ENCODE measurements at regions not wholly inside any gene's neighbourhood (a gene's known extent, or its start where the extent isn't known, plus 50 kb on each side); places are given as distances from the start of the nearest gene placed in this dataset.

DNA sequence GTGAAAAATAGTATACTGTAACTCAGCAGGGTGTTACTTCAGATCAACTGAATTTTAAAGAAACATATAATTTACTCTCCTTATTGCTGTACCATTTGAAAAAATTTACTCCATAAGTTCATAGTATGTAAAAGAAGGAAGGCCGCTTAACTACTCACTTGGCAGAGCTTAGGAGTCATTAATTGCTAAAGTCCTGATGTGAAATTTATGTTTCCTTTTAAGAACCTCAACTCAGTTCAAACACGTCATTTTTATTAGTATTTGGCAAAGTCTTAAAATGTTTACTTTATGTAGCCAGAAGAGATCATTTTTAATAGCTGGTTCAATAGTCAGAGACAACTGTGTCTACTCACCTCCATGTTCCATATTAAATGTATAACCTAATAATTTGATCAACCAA, 268.6 kb downstream of the CDH10 start:
- no peak for DNase-seq (ENCODE audit: low spot score)

DNA sequence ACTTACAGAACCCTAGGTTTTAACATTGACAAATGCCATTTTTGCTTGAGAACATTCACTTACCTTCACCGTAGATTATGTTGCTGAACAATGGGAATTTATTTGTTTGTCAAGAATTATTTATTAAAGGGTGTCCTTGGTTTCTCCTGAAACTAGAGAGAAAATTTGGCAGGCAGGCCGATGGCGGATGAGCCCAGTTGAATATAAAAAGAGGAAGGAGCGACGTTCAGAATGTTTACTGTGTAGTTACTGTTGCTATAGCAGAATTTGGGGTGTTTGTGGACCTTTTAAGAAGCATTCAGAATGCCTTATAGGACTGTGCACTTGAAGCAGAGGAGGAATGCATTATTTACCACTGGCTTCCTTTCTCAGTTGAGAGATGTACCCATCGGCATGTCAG, 268.2 kb downstream of the CDH10 start:
- DNase-seq (ENCODE audit: low spot score), result no peak

GRCh38 chr5:24381861-24382489, 262.8 kb downstream of the CDH10 start:
- no peak for DNase-seq (ENCODE audit: low spot score)

- no peak for DNase-seq (ENCODE audit: low spot score)
Observed at GRCh38 chr5:24385070-24385469, 259.7 kb downstream of the CDH10 start.

DNA sequence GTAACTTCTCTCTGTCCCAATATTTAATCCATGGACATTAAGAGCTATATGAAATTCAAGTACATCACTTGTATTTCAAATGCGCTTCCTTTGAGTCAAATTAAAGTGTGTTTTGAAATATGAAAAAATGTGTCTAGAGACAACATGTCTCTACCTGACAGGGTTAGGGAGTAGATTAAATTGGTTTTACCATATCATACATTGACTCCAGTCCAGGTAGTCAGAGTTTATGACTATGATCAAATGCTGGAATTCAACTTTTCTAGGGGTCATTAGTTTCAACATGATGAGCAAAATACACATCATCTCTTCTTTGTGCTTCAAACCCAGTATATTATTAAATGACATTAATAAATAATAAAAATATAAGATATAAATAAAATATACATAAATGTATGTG, 259.2 kb downstream of the CDH10 start:
- DNase-seq (ENCODE audit: low spot score), result no peak

DNA sequence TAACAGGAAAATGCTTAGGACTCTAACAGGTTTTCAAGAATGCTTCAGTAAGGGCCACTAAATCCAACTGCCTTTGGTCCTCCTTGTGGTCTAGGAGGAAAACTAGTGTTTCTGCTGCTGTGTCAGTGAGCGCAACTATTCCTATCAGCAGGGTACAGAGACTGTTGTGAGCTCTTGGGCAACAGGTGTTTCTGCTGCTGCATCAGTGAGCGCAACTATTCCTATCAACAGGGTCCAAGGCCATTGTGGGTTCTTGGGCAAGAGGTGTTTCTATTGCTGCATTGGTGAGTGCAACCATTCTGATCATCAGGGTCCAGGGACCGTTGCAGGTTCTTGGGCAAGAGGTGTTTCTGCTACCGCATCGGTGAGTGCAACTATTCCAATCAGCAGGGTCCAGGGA, 256.3 kb downstream of the CDH10 start:
- no peak for DNase-seq (ENCODE audit: low spot score)

DNA sequence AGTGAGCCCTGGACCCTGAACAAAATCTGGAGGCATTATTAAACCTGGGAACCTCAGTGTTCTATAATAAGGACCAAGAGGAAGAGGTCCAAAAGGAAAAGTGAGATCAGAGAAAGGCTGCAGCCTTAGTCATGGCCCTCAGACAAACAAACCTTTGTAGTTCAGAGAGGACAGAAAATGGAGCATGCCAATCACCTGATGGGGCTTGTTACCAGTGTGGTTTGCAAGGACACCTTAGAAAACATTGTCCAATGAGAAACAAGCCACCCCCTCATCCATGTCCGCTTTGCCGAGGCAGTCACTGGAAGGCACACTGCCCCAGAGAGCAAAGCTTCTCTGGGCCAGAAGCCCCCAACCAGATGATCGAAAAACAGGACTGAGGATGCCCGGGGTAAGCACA, 254.8 kb downstream of the CDH10 start:
- DNase-seq (ENCODE audit: low spot score), result no peak

DNA sequence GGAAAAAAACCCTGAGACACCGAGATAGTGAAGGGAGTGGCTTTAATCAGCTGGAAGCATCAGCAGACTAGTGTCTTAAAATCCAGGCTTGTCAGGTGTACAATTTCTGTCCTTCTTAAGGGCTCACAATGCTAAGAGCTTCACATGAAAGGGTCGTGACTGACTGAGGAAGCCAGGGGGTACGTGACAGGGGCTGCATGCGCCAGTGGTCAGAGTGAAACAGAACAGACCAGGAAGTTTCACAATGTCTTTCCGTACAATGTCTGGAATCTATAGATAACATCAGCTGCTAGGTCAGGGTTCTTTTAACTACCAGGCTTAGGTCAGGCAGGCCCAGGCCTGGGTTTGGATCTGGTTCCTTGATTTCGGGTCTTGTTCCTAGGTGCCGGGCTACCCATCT, 253.0 kb downstream of the CDH10 start:
- no peak for DNase-seq (ENCODE audit: low spot score)

DNA sequence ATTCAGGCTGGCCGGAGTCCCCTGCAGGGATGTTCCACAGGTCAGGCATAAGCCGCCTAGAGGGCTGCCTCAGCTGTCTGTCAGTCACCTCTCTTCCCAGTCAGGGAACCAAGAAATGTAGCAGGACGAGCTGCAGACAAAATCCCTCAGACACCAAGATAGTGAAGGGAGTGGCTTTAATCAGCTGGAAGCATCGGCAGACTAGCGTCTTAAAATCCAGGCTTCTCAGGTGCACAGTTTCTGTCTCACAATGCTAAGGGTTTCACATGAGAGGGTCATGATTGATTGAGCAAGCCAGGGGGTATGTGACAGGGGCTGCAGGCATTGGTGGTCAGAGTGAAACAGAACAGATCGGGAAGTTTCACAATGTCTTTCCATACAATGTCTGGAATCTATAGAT, 247.2 kb downstream of the CDH10 start:
- DNase-seq (ENCODE audit: low spot score), result no peak

- no peak for DNase-seq (ENCODE audit: low spot score)
Observed at GRCh38 chr5:24401773-24402172, 243.0 kb downstream of the CDH10 start.

GRCh38 chr5:24407466-24407865, 237.3 kb downstream of the CDH10 start:
- DNase-seq (ENCODE audit: low spot score), result no peak

GRCh38 chr5:24428345-24428744, 216.4 kb downstream of the CDH10 start:
- no peak for DNase-seq (ENCODE audit: low spot score)

GRCh38 chr5:24433555-24433954, 211.2 kb downstream of the CDH10 start:
- DNase-seq (ENCODE audit: low spot score), result no peak
